ENCODE measurements at regions not wholly inside any gene's neighbourhood (a gene's known extent, or its start where the extent isn't known, plus 50 kb on each side); places are given as distances from the start of the nearest gene placed in this dataset.
A peak's percentile ranks its signal among the peaks of the same experiment; 100 is the strongest.

- intact Hi-C loops (cut with DNase I), result no loop called here
These were observed 405.1 kb downstream of the KCTD16 start for GRCh38 chr5:144575736-144576135.

GRCh38 chr5:144567421-144567780 is 396.7 kb downstream of the KCTD16 start:
- DNase-seq, result no peak
- intact Hi-C loops (cut with DNase I), result no loop called here

More at GRCh38 chr5:144575736-144576135, 405.1 kb downstream of the KCTD16 start:
- no peak for DNase-seq

GRCh38 chr5:144566747-144567420 is 396.2 kb downstream of the KCTD16 start:
- intact Hi-C loops (cut with DNase I), result no loop called here
- no peak for DNase-seq

GRCh38 chr5:144549580-144549979 is 378.9 kb downstream of the KCTD16 start:
- intact Hi-C loops (cut with DNase I), result no loop called here

GRCh38 chr5:144548936-144549335 is 378.3 kb downstream of the KCTD16 start:
- intact Hi-C loops (cut with DNase I), result no loop called here
- DNase-seq, result no peak

More at GRCh38 chr5:144549580-144549979, 378.9 kb downstream of the KCTD16 start:
- peak in 10 of 42 donors; percentile 4 to 32 (median 10) for DNase-seq

- no peak for DNase-seq
- intact Hi-C loops (cut with DNase I), result no loop called here
These were observed 376.4 kb downstream of the KCTD16 start for GRCh38 chr5:144547098-144547499.

- intact Hi-C loops (cut with DNase I), result no loop called here
- no peak for DNase-seq
These were observed 368.2 kb downstream of the KCTD16 start for GRCh38 chr5:144538845-144539244.
